CD4-positive, CD25-positive, alpha-beta regulatory T cell (primary cell): ENCODE measurements at regions not wholly inside any gene's neighbourhood (a gene's known extent, or its start where the extent isn't known, plus 50 kb on each side); places are given as distances from the start of the nearest gene placed in this dataset.

Experiments used
- ATAC-seq, 2 donors: fragments of 150-1000 bp; cut with Tn5 transposase; one replicate each; pipeline ENCODE4 v1.10.0; 2021; ENCODE audit warnings: low read depth in 2 of 2, moderate number of reproducible peaks in 2 of 2, moderate library complexity in 1 of 2
- DNase-seq, 3 donors: peaks; one replicate each; pipeline versions ENCODE4 v3.0.0 to v3.0.0-alpha.2; 2012 to 2022; ENCODE audit warnings: mixed read lengths in 1 of 3
- H3K27ac ChIP-seq: one replicate; pipeline ENCODE4 v1.7.0; 2013; ENCODE audit warnings: mild to moderate bottlenecking, low read length; ENCODE audit not compliant: insufficient read depth, poor library complexity, severe bottlenecking
- H3K27me3 ChIP-seq: one replicate; pipeline ENCODE4 v1.7.0; 2013; ENCODE audit warnings: low read length; ENCODE audit not compliant: control insufficient read depth, insufficient read depth
- H3K36me3 ChIP-seq: one replicate; pipeline ENCODE4 v1.7.0; 2013; ENCODE audit warnings: mild to moderate bottlenecking, low read length, moderate library complexity; ENCODE audit not compliant: control insufficient read depth, insufficient read depth
- H3K4me1 ChIP-seq: 2 replicates; pipeline ENCODE4 v1.7.0; 2013; ENCODE audit warnings: mild to moderate bottlenecking, low read length; ENCODE audit not compliant: insufficient read depth, control insufficient read depth, poor library complexity, severe bottlenecking
- H3K4me3 ChIP-seq: one replicate; pipeline ENCODE4 v1.7.0; 2013; ENCODE audit warnings: low read depth, mild to moderate bottlenecking, low read length, moderate library complexity
- H3K9me3 ChIP-seq, 2 experiments: 1 replicate in 1 of 2; 2 replicates in 1 of 2; pipeline ENCODE4 v1.7.0; 2013; ENCODE audit warnings: low read length in 2 of 2, mild to moderate bottlenecking in 1 of 2, moderate library complexity in 1 of 2; ENCODE audit not compliant: control insufficient read depth in 2 of 2
- H3K27ac Mint-ChIP-seq, 3 donors: one replicate each; pipeline ENCODE4 v1.8.0; 2020 to 2022; ENCODE audit warnings: mild to moderate bottlenecking in 3 of 3, mixed read lengths in 3 of 3, moderate library complexity in 2 of 3
- H3K27me3 Mint-ChIP-seq: one replicate; pipeline ENCODE4 v1.8.0; 2022; ENCODE audit warnings: mild to moderate bottlenecking, mixed read lengths
- H3K36me3 Mint-ChIP-seq: one replicate; pipeline ENCODE4 v1.8.0; 2020; ENCODE audit warnings: mixed read lengths
- H3K4me1 Mint-ChIP-seq, 4 donors: one replicate each; pipeline ENCODE4 v1.8.0; 2020 to 2022; ENCODE audit warnings: mixed read lengths in 4 of 4, mild to moderate bottlenecking in 1 of 4
- H3K4me3 Mint-ChIP-seq, 4 donors: one replicate each; pipeline ENCODE4 v1.8.0; 2020 to 2022; ENCODE audit warnings: mild to moderate bottlenecking in 4 of 4, mixed read lengths in 4 of 4, moderate library complexity in 3 of 4
- H3K9me3 Mint-ChIP-seq, 7 donors: one replicate each; pipeline ENCODE4 v1.8.0; 2020 to 2022; ENCODE audit warnings: mixed read lengths in 7 of 7, mild to moderate bottlenecking in 3 of 7, moderate library complexity in 2 of 7

GRCh38 chr11:122331079-122331478, 215.1 kb upstream of the BLID start:
- Histone ChIP-seq H3K36me3 (no peaks in the 10 kb centered on the region), H3K27me3 (no peaks in the 10 kb centered on the region), H3K9me3 (no peaks in the 10 kb centered on the region), H3K4me3 (no peak overlapping the region), H3K27ac (no peak overlapping the region), H3K4me1 (no peaks in the 10 kb centered on the region)
- no peaks in the 10 kb centered on the region for H3K4me1 Mint-ChIP-seq
- no peak overlapping the region for H3K27ac Mint-ChIP-seq
- no peak overlapping the region for H3K4me3 Mint-ChIP-seq
- DNase-seq: no peak
- peaks cover 0 to 3% (median 0%) of the 10 kb centered on the region in 7 donors for H3K9me3 Mint-ChIP-seq
- no peak for ATAC-seq
- no peaks in the 10 kb centered on the region for H3K27me3 Mint-ChIP-seq
- no peaks in the 10 kb centered on the region for H3K36me3 Mint-ChIP-seq

- H3K27ac ChIP-seq: no peak overlapping the region
- H3K4me1 ChIP-seq: no peaks in the 10 kb centered on the region
- no peaks in the 10 kb centered on the region for H3K9me3 ChIP-seq
- no peaks in the 10 kb centered on the region for H3K36me3 ChIP-seq
- ATAC-seq (no peak), DNase-seq (no peak)
- no peak overlapping the region for H3K4me3 ChIP-seq
- no peak overlapping the region for H3K27ac Mint-ChIP-seq
- no peak overlapping the region for H3K4me3 Mint-ChIP-seq
- no peaks in the 10 kb centered on the region for H3K4me1 Mint-ChIP-seq
- no peaks in the 10 kb centered on the region for H3K36me3 Mint-ChIP-seq
- peaks cover 0 to 3% (median 0%) of the 10 kb centered on the region in 7 donors for H3K9me3 Mint-ChIP-seq
- H3K27me3 Mint-ChIP-seq: no peaks in the 10 kb centered on the region
- H3K27me3 ChIP-seq: no peaks in the 10 kb centered on the region
Measured at GRCh38 chr11:122330279-122330965, 214.4 kb upstream of the BLID start.

GRCh38 chr11:122327528-122327927, 211.5 kb upstream of the BLID start:
- H3K27me3 Mint-ChIP-seq: no peaks in the 10 kb centered on the region
- H3K27me3 ChIP-seq: no peaks in the 10 kb centered on the region
- H3K9me3 Mint-ChIP-seq: peaks cover 0 to 3% (median 0%) of the 10 kb centered on the region in 7 donors
- no peaks in the 10 kb centered on the region for H3K36me3 ChIP-seq
- H3K36me3 Mint-ChIP-seq: no peaks in the 10 kb centered on the region
- H3K4me1 ChIP-seq: no peaks in the 10 kb centered on the region
- H3K4me1 Mint-ChIP-seq: no peaks in the 10 kb centered on the region
- no peaks in the 10 kb centered on the region for H3K9me3 ChIP-seq
- ATAC-seq (no peak), DNase-seq (no peak)
- H3K4me3 Mint-ChIP-seq: no peak overlapping the region
- H3K4me3 ChIP-seq: no peak overlapping the region
- H3K27ac Mint-ChIP-seq: no peak overlapping the region
- no peak overlapping the region for H3K27ac ChIP-seq

GRCh38 chr11:122323754-122324421, 207.9 kb upstream of the BLID start:
- Histone ChIP-seq H3K4me1 (no peaks in the 10 kb centered on the region), H3K36me3 (no peaks in the 10 kb centered on the region), H3K27ac (no peak overlapping the region), H3K27me3 (no peaks in the 10 kb centered on the region), H3K4me3 (no peak overlapping the region), H3K9me3 (no peaks in the 10 kb centered on the region)
- no peak for DNase-seq
- ATAC-seq: no peak
- Mint-ChIP-seq H3K36me3 (no peaks in the 10 kb centered on the region), H3K27ac (no peak overlapping the region), H3K4me3 (no peak overlapping the region), H3K27me3 (no peaks in the 10 kb centered on the region), H3K4me1 (no peaks in the 10 kb centered on the region), H3K9me3 (peaks cover 0 to 2% (median 0%) of the 10 kb centered on the region in 7 donors)

GRCh38 chr11:122322329-122322728, 206.3 kb upstream of the BLID start:
- Histone ChIP-seq H3K27ac (no peak overlapping the region), H3K36me3 (no peaks in the 10 kb centered on the region), H3K27me3 (no peaks in the 10 kb centered on the region), H3K9me3 (no peaks in the 10 kb centered on the region), H3K4me3 (no peak overlapping the region), H3K4me1 (no peaks in the 10 kb centered on the region)
- DNase-seq (no peak), ATAC-seq (no peak)
- H3K27ac Mint-ChIP-seq: no peak overlapping the region
- H3K27me3 Mint-ChIP-seq: no peaks in the 10 kb centered on the region
- peaks cover 0 to 2% (median 0%) of the 10 kb centered on the region in 7 donors for H3K9me3 Mint-ChIP-seq
- H3K4me3 Mint-ChIP-seq: no peak overlapping the region
- H3K36me3 Mint-ChIP-seq: no peaks in the 10 kb centered on the region
- H3K4me1 Mint-ChIP-seq: no peaks in the 10 kb centered on the region

- Mint-ChIP-seq H3K27me3 (no peaks in the 10 kb centered on the region), H3K36me3 (no peaks in the 10 kb centered on the region), H3K4me3 (no peak overlapping the region), H3K9me3 (peaks cover 0 to 2% (median 0%) of the 10 kb centered on the region in 7 donors), H3K4me1 (no peaks in the 10 kb centered on the region), H3K27ac (no peak overlapping the region)
- no peaks in the 10 kb centered on the region for H3K36me3 ChIP-seq
- no peak overlapping the region for H3K27ac ChIP-seq
- H3K27me3 ChIP-seq: no peaks in the 10 kb centered on the region
- no peaks in the 10 kb centered on the region for H3K4me1 ChIP-seq
- no peaks in the 10 kb centered on the region for H3K9me3 ChIP-seq
- ATAC-seq (no peak), DNase-seq (no peak)
- H3K4me3 ChIP-seq: no peak overlapping the region
Measured at GRCh38 chr11:122320671-122321070, 204.7 kb upstream of the BLID start.

GRCh38 chr11:122319691-122320620, 203.9 kb upstream of the BLID start:
- Mint-ChIP-seq H3K27me3 (no peaks in the 10 kb centered on the region), H3K4me3 (no peak overlapping the region), H3K9me3 (peaks cover 0 to 2% (median 0%) of the 10 kb centered on the region in 7 donors), H3K36me3 (no peaks in the 10 kb centered on the region), H3K4me1 (no peaks in the 10 kb centered on the region), H3K27ac (no peak overlapping the region)
- DNase-seq: no peak
- Histone ChIP-seq H3K36me3 (no peaks in the 10 kb centered on the region), H3K9me3 (no peaks in the 10 kb centered on the region), H3K27ac (no peak overlapping the region), H3K4me1 (no peaks in the 10 kb centered on the region), H3K27me3 (no peaks in the 10 kb centered on the region), H3K4me3 (no peak overlapping the region)
- ATAC-seq: no peak
